Neural progenitor cell (in vitro differentiated cells): ENCODE measurements at regions not wholly inside any gene's neighbourhood (a gene's known extent, or its start where the extent isn't known, plus 50 kb on each side); places are given as distances from the start of the nearest gene placed in this dataset.

Source experiments
- DNase-seq: peaks from one replicate; pipeline ENCODE4 v3.0.0-alpha.2; 2016; ENCODE audit warnings: low spot score
- H2AFZ ChIP-seq: fragments of 200-600 bp; sonication (generic); replicated peaks from 2 replicates; pipeline ENCODE4 v1.6.1; 2016; ENCODE audit warnings: antibody characterized with exemption
- H3F3A ChIP-seq: fragments of 200-600 bp; sonication (generic); 2 replicates; pipeline ENCODE4 v1.6.1; 2016; ENCODE audit warnings: antibody characterized with exemption, low read depth
- H3K27ac ChIP-seq: fragments of 200-600 bp; sonication (generic); 2 replicates; pipeline ENCODE4 v1.5.1; 2016; ENCODE audit warnings: mild to moderate bottlenecking
- H3K27me3 ChIP-seq: fragments of 200-600 bp; sonication (generic); 2 replicates; pipeline ENCODE4 v1.6.1; 2016; ENCODE audit warnings: mild to moderate bottlenecking, moderate library complexity
- H3K36me3 ChIP-seq: fragments of 200-600 bp; sonication (generic); 2 replicates; pipeline ENCODE4 v1.5.1; 2016
- H3K4me1 ChIP-seq: fragments of 200-600 bp; sonication (generic); 2 replicates; pipeline ENCODE4 v1.6.1; 2016; ENCODE audit warnings: mixed run types
- H3K4me2 ChIP-seq: fragments of 200-600 bp; sonication (generic); 2 replicates; pipeline ENCODE4 v1.6.1; 2016
- H3K4me3 ChIP-seq: fragments of 200-600 bp; sonication (generic); 2 replicates; pipeline ENCODE4 v1.5.1; 2016
- H3K79me2 ChIP-seq: fragments of 200-600 bp; sonication (generic); 2 replicates; pipeline ENCODE4 v1.6.1; 2016; ENCODE audit warnings: low read depth
- H3K9ac ChIP-seq: fragments of 200-600 bp; sonication (generic); 2 replicates; pipeline ENCODE4 v1.6.1; 2016
- H3K9me3 ChIP-seq: fragments of 200-600 bp; sonication (generic); 2 replicates; pipeline ENCODE4 v1.5.1; 2016; ENCODE audit warnings: low read depth
- H4K20me1 ChIP-seq: fragments of 200-600 bp; sonication (generic); 2 replicates; pipeline ENCODE4 v1.6.1; 2016; ENCODE audit warnings: low read depth
- H3K27ac Mint-ChIP-seq: 3 replicates; pipeline ENCODE4 v1.8.0; 2021; ENCODE audit warnings: mixed read lengths
- H3K27me3 Mint-ChIP-seq: 2 replicates; pipeline ENCODE4 v1.8.0; 2022; ENCODE audit warnings: low read depth, mild to moderate bottlenecking, inconsistent platforms, moderate library complexity, mixed read lengths; ENCODE audit not compliant: insufficient read depth
- H3K36me3 Mint-ChIP-seq: 3 replicates; pipeline ENCODE4 v1.8.0; 2021; ENCODE audit warnings: mixed read lengths
- H3K4me1 Mint-ChIP-seq: 3 replicates; pipeline ENCODE4 v1.8.0; 2021; ENCODE audit warnings: mixed read lengths
- H3K4me3 Mint-ChIP-seq: 3 replicates; pipeline ENCODE4 v1.8.0; 2021; ENCODE audit warnings: mild to moderate bottlenecking, moderate library complexity, mixed read lengths
- H3K9me3 Mint-ChIP-seq: 3 replicates; pipeline ENCODE4 v1.8.0; 2020; ENCODE audit warnings: mixed read lengths
- EZH2 ChIP-seq: fragments of 200-600 bp; sonication (generic); IDR thresholded peaks from 2 replicates; pipeline ENCODE4 v1.6.1; 2017; ENCODE audit warnings: antibody characterized with exemption, mild to moderate bottlenecking, moderate library complexity
- EZH2phosphoT487 ChIP-seq: fragments of 200-600 bp; sonication (generic); IDR thresholded peaks from 2 replicates; pipeline ENCODE4 v1.6.1; 2017; ENCODE audit warnings: antibody characterized with exemption
- TF ChIP-seq, protein P1 (sequence below): fragments of 200-600 bp; sonication (generic); IDR thresholded peaks from 2 replicates; pipeline ENCODE4 v1.5.1; 2017; ENCODE audit warnings: antibody characterized with exemption, mild to moderate bottlenecking

DNA sequence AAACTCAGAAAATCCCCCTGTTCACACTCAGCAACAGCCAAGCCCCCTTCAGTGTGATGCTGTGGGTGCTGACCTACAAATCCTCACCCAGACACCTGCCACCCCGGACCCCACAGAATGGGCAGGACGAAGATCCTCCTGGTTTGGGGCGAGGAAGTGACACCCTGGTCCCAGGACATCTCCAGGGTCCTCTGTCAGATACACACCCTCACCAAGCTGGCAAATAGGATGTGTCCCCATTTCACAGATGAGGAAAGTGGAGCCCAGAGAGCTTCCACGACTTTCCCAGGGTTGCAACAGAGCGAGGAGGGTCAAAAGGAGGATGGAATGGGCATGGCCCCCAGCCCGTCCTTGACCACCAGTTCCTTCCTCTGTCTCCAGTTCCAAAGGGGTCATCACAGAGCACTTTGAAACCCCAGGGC, 92.0 kb upstream of the AFDN start:
- no peak overlapping the region for H3K4me3 Mint-ChIP-seq
- H3K27ac Mint-ChIP-seq: no peak overlapping the region
- no peak for TF ChIP-seq EZH2
- TF ChIP-seq EZH2phosphoT487: no peak
- TF ChIP-seq, protein P1, sequence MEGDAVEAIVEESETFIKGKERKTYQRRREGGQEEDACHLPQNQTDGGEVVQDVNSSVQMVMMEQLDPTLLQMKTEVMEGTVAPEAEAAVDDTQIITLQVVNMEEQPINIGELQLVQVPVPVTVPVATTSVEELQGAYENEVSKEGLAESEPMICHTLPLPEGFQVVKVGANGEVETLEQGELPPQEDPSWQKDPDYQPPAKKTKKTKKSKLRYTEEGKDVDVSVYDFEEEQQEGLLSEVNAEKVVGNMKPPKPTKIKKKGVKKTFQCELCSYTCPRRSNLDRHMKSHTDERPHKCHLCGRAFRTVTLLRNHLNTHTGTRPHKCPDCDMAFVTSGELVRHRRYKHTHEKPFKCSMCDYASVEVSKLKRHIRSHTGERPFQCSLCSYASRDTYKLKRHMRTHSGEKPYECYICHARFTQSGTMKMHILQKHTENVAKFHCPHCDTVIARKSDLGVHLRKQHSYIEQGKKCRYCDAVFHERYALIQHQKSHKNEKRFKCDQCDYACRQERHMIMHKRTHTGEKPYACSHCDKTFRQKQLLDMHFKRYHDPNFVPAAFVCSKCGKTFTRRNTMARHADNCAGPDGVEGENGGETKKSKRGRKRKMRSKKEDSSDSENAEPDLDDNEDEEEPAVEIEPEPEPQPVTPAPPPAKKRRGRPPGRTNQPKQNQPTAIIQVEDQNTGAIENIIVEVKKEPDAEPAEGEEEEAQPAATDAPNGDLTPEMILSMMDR: no peak
- Histone ChIP-seq H3K4me2 (no peak overlapping the region), H3K27ac (no peak overlapping the region), H3K9me3 (no peaks in the 10 kb centered on the region), H3K9ac (no peak overlapping the region), H3K27me3 (no peaks in the 10 kb centered on the region), H4K20me1 (no peaks in the 10 kb centered on the region), H3F3A (no peaks in the 10 kb centered on the region), H3K36me3 (no peaks in the 10 kb centered on the region), H3K4me1 (no peaks in the 10 kb centered on the region), H2AFZ (no peak overlapping the region), H3K4me3 (no peak overlapping the region), H3K79me2 (no peaks in the 10 kb centered on the region)
- H3K27me3 Mint-ChIP-seq: peaks cover 17% of the 10 kb centered on the region
- DNase-seq: no peak
- H3K36me3 Mint-ChIP-seq: no peaks in the 10 kb centered on the region
- H3K4me1 Mint-ChIP-seq: peaks cover 23% of the 10 kb centered on the region
- H3K9me3 Mint-ChIP-seq: peaks cover 7% of the 10 kb centered on the region

DNA sequence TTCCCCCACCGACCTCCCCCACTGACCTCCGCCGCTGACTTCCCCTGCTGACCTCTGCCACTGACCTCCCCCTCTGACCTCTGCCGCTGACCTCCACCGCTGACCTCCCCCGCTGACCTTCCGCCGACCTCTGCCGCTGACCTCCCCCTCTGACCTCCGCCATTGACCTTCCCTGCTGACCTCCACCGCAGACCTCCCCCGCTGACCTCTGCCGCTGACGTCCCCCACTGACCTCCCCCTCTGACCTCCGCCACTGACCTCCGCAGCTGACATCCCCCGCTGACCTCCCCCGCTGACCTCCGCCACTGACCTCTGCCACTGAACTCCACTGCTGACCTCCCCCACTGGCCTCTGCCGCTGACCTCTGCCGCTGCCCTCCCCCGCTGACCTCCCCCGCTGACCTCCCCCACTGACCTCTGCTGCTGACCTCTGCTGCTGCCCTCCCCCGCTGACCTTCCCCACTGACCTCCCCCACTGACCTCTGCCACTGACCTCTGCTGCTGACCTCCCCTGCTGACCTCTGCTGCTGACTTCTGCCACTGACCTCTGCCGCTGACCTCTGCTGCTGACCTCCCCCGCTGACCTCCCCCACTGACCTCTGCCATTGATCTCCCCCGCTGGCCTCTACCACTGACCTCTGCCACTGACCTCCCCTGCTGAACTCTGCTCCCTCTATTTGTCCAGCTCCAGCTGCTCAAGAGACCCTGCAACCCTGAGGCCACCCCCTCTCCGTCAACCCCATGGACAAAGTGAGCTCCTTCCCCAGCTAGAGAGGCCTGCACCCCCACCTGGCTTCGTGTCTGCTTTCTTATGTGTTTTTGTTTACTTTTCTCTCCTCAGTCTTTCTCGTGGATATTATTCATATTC, 91.4 kb upstream of the AFDN start:
- H3K79me2 ChIP-seq: no peaks in the 10 kb centered on the region
- no peak for DNase-seq
- H3K27ac Mint-ChIP-seq: peak overlapping the region; percentile 21
- no peak for TF ChIP-seq EZH2
- H3F3A ChIP-seq: no peaks in the 10 kb centered on the region
- H3K4me2 ChIP-seq: no peak overlapping the region
- H3K4me3 ChIP-seq: no peak overlapping the region
- no peaks in the 10 kb centered on the region for H4K20me1 ChIP-seq
- H3K36me3 Mint-ChIP-seq: no peaks in the 10 kb centered on the region
- peaks cover 17% of the 10 kb centered on the region for H3K27me3 Mint-ChIP-seq
- peak overlapping the region; percentile 2 for H3K4me3 Mint-ChIP-seq
- H2AFZ ChIP-seq: no peak overlapping the region
- no peak overlapping the region for H3K9ac ChIP-seq
- no peak overlapping the region for H3K27ac ChIP-seq
- peaks cover 6% of the 10 kb centered on the region for H3K9me3 Mint-ChIP-seq
- no peaks in the 10 kb centered on the region for H3K9me3 ChIP-seq
- H3K4me1 ChIP-seq: no peaks in the 10 kb centered on the region
- peaks cover 23% of the 10 kb centered on the region for H3K4me1 Mint-ChIP-seq
- H3K27me3 ChIP-seq: no peaks in the 10 kb centered on the region
- H3K36me3 ChIP-seq: no peaks in the 10 kb centered on the region

GRCh38 chr6:167735951-167736288, 90.8 kb upstream of the AFDN start:
- Mint-ChIP-seq H3K36me3 (no peaks in the 10 kb centered on the region), H3K9me3 (peaks cover 4% of the 10 kb centered on the region), H3K4me3 (peak overlapping the region; percentile 2), H3K27me3 (peaks cover 17% of the 10 kb centered on the region), H3K4me1 (peaks cover 23% of the 10 kb centered on the region), H3K27ac (peak overlapping the region; percentile 21)
- Histone ChIP-seq H3K36me3 (no peaks in the 10 kb centered on the region), H3K9me3 (no peaks in the 10 kb centered on the region), H3K79me2 (no peaks in the 10 kb centered on the region), H3K4me2 (no peak overlapping the region), H2AFZ (no peak overlapping the region), H3F3A (no peaks in the 10 kb centered on the region), H3K9ac (no peak overlapping the region), H3K27me3 (no peaks in the 10 kb centered on the region), H4K20me1 (no peaks in the 10 kb centered on the region), H3K27ac (no peak overlapping the region), H3K4me1 (no peaks in the 10 kb centered on the region), H3K4me3 (no peak overlapping the region)
- TF ChIP-seq EZH2phosphoT487 (no peak), EZH2 (no peak)
- TF ChIP-seq, protein P1: no peak
- DNase-seq: no peak
